ENCODE measurements at regions not wholly inside any gene's neighbourhood (a gene's known extent, or its start where the extent isn't known, plus 50 kb on each side); places are given as distances from the start of the nearest gene placed in this dataset.

DNA sequence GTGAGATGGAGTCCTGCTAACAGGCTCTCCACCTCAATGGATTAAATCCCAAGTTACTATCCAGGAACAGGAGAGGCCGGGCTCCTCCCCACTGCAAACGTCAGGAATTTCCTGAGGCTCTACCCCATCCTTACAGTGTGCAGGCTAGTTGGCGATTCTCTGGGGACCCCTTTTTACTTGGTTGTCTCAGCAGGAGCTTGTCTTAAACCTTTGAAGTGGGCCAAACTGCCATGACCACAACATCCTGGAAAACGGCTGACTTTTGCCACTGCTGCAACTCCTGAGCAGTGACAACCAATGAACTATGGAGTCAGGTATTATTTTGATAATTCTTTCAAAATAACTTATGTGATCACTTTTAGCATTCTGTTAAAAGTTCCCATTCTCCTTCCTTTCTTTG lies 440.9 kb upstream of the CCDC54 start:
- DNase-seq (ENCODE audit: low spot score) (no peak), ATAC-seq (no peak)
- Histone ChIP-seq H2AFZ (peak overlapping the region; percentile 69), H3F3A (replicated peaks; ENCODE audit: low read depth) (no peaks in the 10 kb centered on the region), H3K79me2 (replicated peaks; ENCODE audit: insufficient read depth) (no peaks in the 10 kb centered on the region), H3K9me2 (ENCODE audit: insufficient read depth) (peaks cover 13% of the 10 kb centered on the region; the same call in 1 of the 2 replicates), H3K27ac (ENCODE audit: low read depth) (no peak overlapping the region), H3K4me3 (no peak overlapping the region), H4K20me1 (replicated peaks; ENCODE audit: insufficient read depth) (no peaks in the 10 kb centered on the region), H3K4me2 (no peak overlapping the region), H3K36me3 (ENCODE audit: insufficient read depth) (no peaks in the 10 kb centered on the region; the same call in 1 of the 2 replicates), H3K4me1 (ENCODE audit: insufficient read depth) (no peaks in the 10 kb centered on the region), H3K27me3 (ENCODE audit: insufficient read depth) (no peaks in the 10 kb centered on the region)
- Mint-ChIP-seq H3K36me3 (ENCODE audit: low read depth) (peaks cover 19% of the 10 kb centered on the region), H3K27me3 (ENCODE audit: insufficient read depth, low read depth, poor library complexity) (no peaks in the 10 kb centered on the region), H3K4me3 (no peak overlapping the region), H3K27ac (no peak overlapping the region), H3K4me1 (no peaks in the 10 kb centered on the region), H3K9me3 (peaks cover 12% of the 10 kb centered on the region; the same call in 2 of the 3 replicates)
- TF ChIP-seq NANOG (IDR thresholded peaks at IDR 0.05; ENCODE audit: borderline replicate concordance), result no peak
- no peak for TF ChIP-seq POLR2AphosphoS5 (IDR thresholded peaks at IDR 0.05; ENCODE audit: low read depth)
- TF ChIP-seq ZNF462 (CRISPR knock-in tag; IDR thresholded peaks at IDR 0.05), result no peak
- TF ChIP-seq STAT1 (IDR thresholded peaks at IDR 0.05; ENCODE audit: unreplicated experiment), result no peak
- TF ChIP-seq ZNF331 (CRISPR knock-in tag; IDR thresholded peaks at IDR 0.05; ENCODE audit: low read depth), result no peak
- no peak for TF ChIP-seq ZNF114 (CRISPR knock-in tag; IDR thresholded peaks at IDR 0.05)
- no peak for TF ChIP-seq JUNB (IDR thresholded peaks at IDR 0.05; ENCODE audit: unreplicated experiment)
- no peak for TF ChIP-seq EZH2 (IDR thresholded peaks at IDR 0.05; ENCODE audit: low read depth, unreplicated experiment)
- no peak for TF ChIP-seq ETS1 (IDR thresholded peaks at IDR 0.05)
- TF ChIP-seq CREB1 (CRISPR knock-in tag; IDR thresholded peaks at IDR 0.05; ENCODE audit: low read depth), result no peak
- TF ChIP-seq, protein P1, sequence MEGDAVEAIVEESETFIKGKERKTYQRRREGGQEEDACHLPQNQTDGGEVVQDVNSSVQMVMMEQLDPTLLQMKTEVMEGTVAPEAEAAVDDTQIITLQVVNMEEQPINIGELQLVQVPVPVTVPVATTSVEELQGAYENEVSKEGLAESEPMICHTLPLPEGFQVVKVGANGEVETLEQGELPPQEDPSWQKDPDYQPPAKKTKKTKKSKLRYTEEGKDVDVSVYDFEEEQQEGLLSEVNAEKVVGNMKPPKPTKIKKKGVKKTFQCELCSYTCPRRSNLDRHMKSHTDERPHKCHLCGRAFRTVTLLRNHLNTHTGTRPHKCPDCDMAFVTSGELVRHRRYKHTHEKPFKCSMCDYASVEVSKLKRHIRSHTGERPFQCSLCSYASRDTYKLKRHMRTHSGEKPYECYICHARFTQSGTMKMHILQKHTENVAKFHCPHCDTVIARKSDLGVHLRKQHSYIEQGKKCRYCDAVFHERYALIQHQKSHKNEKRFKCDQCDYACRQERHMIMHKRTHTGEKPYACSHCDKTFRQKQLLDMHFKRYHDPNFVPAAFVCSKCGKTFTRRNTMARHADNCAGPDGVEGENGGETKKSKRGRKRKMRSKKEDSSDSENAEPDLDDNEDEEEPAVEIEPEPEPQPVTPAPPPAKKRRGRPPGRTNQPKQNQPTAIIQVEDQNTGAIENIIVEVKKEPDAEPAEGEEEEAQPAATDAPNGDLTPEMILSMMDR (conservative IDR thresholded peaks at IDR 0.05; ENCODE audit: low read depth in 2 of 2), result no peak
- TF ChIP-seq EZH2phosphoT487 (IDR thresholded peaks at IDR 0.05; ENCODE audit: unreplicated experiment), result no peak
- TF ChIP-seq, protein P2, sequence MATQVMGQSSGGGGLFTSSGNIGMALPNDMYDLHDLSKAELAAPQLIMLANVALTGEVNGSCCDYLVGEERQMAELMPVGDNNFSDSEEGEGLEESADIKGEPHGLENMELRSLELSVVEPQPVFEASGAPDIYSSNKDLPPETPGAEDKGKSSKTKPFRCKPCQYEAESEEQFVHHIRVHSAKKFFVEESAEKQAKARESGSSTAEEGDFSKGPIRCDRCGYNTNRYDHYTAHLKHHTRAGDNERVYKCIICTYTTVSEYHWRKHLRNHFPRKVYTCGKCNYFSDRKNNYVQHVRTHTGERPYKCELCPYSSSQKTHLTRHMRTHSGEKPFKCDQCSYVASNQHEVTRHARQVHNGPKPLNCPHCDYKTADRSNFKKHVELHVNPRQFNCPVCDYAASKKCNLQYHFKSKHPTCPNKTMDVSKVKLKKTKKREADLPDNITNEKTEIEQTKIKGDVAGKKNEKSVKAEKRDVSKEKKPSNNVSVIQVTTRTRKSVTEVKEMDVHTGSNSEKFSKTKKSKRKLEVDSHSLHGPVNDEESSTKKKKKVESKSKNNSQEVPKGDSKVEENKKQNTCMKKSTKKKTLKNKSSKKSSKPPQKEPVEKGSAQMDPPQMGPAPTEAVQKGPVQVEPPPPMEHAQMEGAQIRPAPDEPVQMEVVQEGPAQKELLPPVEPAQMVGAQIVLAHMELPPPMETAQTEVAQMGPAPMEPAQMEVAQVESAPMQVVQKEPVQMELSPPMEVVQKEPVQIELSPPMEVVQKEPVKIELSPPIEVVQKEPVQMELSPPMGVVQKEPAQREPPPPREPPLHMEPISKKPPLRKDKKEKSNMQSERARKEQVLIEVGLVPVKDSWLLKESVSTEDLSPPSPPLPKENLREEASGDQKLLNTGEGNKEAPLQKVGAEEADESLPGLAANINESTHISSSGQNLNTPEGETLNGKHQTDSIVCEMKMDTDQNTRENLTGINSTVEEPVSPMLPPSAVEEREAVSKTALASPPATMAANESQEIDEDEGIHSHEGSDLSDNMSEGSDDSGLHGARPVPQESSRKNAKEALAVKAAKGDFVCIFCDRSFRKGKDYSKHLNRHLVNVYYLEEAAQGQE (IDR thresholded peaks at IDR 0.05; ENCODE audit: unreplicated experiment), result no peak

Data from GM23338 (cell line).